Hepatocyte (in vitro differentiated cells): ENCODE measurements at regions not wholly inside any gene's neighbourhood (a gene's known extent, or its start where the extent isn't known, plus 50 kb on each side); places are given as distances from the start of the nearest gene placed in this dataset.

Experiments used
- DNase-seq: peaks from one replicate; pipeline ENCODE4 v3.0.0-alpha.2; 2016; ENCODE audit warnings: low spot score
- H2AFZ ChIP-seq: fragments of 200-600 bp; sonication (generic); 2 replicates; pipeline ENCODE4 v1.6.0; 2016; ENCODE audit warnings: antibody characterized with exemption, mild to moderate bottlenecking
- H3K27ac ChIP-seq: fragments of 200-600 bp; sonication (generic); 2 replicates; pipeline ENCODE4 v1.5.1; 2016; ENCODE audit warnings: mild to moderate bottlenecking
- H3K27me3 ChIP-seq: fragments of 200-600 bp; sonication (generic); 2 replicates; pipeline ENCODE4 v1.6.1; 2016
- H3K36me3 ChIP-seq: fragments of 200-600 bp; sonication (generic); replicated peaks from 2 replicates; pipeline ENCODE4 v1.5.1; 2016; ENCODE audit warnings: low read depth; ENCODE audit not compliant: insufficient read depth
- H3K4me1 ChIP-seq: fragments of 200-600 bp; sonication (generic); 2 replicates; pipeline ENCODE4 v1.5.1; 2016; ENCODE audit warnings: mild to moderate bottlenecking, moderate library complexity; ENCODE audit not compliant: insufficient read depth
- H3K4me2 ChIP-seq: fragments of 200-600 bp; sonication (generic); 2 replicates; pipeline ENCODE4 v1.6.0; 2016
- H3K4me3 ChIP-seq: fragments of 200-600 bp; sonication (generic); 2 replicates; pipeline ENCODE4 v1.5.1; 2016; ENCODE audit warnings: mild to moderate bottlenecking
- H3K79me2 ChIP-seq: fragments of 200-600 bp; sonication (generic); 2 replicates; pipeline ENCODE4 v1.6.0; 2017; ENCODE audit warnings: mild to moderate bottlenecking
- H3K9me2 ChIP-seq: fragments of 200-600 bp; sonication (generic); replicated peaks from 2 replicates; pipeline ENCODE4 v1.6.0; 2017; ENCODE audit warnings: mild to moderate bottlenecking; ENCODE audit not compliant: insufficient read depth
- H3K9me3 ChIP-seq: fragments of 200-600 bp; sonication (generic); 2 replicates; pipeline ENCODE4 v1.5.1; 2016; ENCODE audit warnings: low read depth, mild to moderate bottlenecking
- H4K20me1 ChIP-seq: fragments of 200-600 bp; sonication (generic); 2 replicates; pipeline ENCODE4 v1.6.0; 2016; ENCODE audit warnings: mild to moderate bottlenecking; ENCODE audit not compliant: insufficient read depth, poor library complexity, severe bottlenecking
- CTCF ChIP-seq: fragments of 200-600 bp; sonication (generic); IDR thresholded peaks from 2 replicates; pipeline ENCODE4 v1.5.1; 2016; ENCODE audit warnings: antibody characterized with exemption, mild to moderate bottlenecking; ENCODE audit not compliant: poor library complexity
- EZH2 ChIP-seq: fragments of 200-600 bp; sonication (generic); IDR thresholded peaks from 2 replicates; pipeline ENCODE4 v1.6.1; 2016; ENCODE audit warnings: antibody characterized with exemption, mild to moderate bottlenecking, borderline replicate concordance
- EZH2phosphoT487 ChIP-seq: fragments of 200-600 bp; sonication (generic); IDR thresholded peaks from one replicate; pipeline ENCODE4 v1.6.1; 2018; ENCODE audit warnings: antibody characterized with exemption, mild to moderate bottlenecking, low read depth, moderate library complexity; ENCODE audit not compliant: unreplicated experiment, severe bottlenecking
- WGBS: methylation state at CpG from one replicate; pipeline ENCODE4 v1.1.6; 2016; ENCODE audit warnings: low lambda C conversion rate; ENCODE audit errors: missing lambda C conversion rate; 5-methylcytosine and 5-hydroxymethylcytosine counted together

DNA sequence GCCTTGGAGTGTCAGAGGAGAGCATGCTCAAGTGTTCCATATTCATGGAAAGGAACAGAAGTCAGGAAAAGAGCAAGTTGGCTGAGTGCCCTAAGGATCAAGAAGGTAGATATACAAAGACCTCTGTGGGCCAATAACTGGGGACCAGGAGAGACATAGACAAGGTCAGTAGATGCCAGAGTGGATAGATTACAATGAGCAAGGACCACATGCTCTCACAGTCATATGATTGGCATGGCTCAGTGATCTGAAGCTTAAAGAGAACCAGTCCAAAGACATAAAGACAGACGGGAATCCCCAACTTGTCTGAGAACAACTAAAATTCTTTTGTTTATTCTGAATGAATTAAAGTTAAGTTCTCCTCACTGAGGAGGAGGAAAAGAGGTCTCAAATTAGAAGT is 289.7 kb downstream of the HS3ST1 start:
- H3K9me3 ChIP-seq = no peaks in the 10 kb centered on the region
- no peaks in the 10 kb centered on the region for H3K79me2 ChIP-seq
- no peak overlapping the region for H3K4me3 ChIP-seq
- H3K27me3 ChIP-seq = no peaks in the 10 kb centered on the region
- no peak for DNase-seq
- no peaks in the 10 kb centered on the region for H3K4me1 ChIP-seq
- no peak overlapping the region for H3K27ac ChIP-seq
- TF ChIP-seq CTCF = no peak
- no peak for TF ChIP-seq EZH2
- no peak for TF ChIP-seq EZH2phosphoT487
- 95% methylated on average over 1 of the region's 1 CpG for WGBS
- no peak overlapping the region for H2AFZ ChIP-seq
- no peaks in the 10 kb centered on the region for H4K20me1 ChIP-seq
- no peaks in the 10 kb centered on the region for H3K9me2 ChIP-seq
- H3K36me3 ChIP-seq = no peaks in the 10 kb centered on the region
- H3K4me2 ChIP-seq = no peak overlapping the region

DNA sequence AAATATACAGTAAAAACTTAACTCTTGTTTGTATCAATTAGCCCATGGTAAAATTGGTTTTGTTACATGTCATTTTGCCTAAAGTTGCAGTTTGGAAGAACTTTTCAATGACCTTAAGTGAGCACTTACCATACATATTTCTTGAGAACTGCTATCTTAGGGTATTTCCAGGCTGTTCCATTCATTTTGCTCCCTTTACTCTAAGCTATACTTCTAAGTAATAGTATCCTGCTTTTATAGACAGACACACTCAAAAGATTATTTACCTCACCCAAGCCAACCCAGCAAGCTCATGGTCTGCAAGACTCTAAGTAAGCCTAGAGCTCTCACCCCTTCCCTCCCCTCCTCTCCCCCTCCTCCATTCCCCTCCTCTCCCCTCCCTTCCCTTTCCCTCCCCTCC is 294.0 kb downstream of the HS3ST1 start:
- Histone ChIP-seq H3K27ac (no peak overlapping the region), H4K20me1 (no peaks in the 10 kb centered on the region), H3K4me1 (no peaks in the 10 kb centered on the region), H3K4me2 (no peak overlapping the region), H3K27me3 (no peaks in the 10 kb centered on the region), H3K79me2 (no peaks in the 10 kb centered on the region), H3K4me3 (no peak overlapping the region), H3K9me2 (no peaks in the 10 kb centered on the region), H3K36me3 (no peaks in the 10 kb centered on the region), H3K9me3 (no peaks in the 10 kb centered on the region), H2AFZ (no peak overlapping the region)
- DNase-seq = no peak
- no peak for TF ChIP-seq EZH2phosphoT487
- TF ChIP-seq CTCF = no peak
- TF ChIP-seq EZH2 = no peak

DNA sequence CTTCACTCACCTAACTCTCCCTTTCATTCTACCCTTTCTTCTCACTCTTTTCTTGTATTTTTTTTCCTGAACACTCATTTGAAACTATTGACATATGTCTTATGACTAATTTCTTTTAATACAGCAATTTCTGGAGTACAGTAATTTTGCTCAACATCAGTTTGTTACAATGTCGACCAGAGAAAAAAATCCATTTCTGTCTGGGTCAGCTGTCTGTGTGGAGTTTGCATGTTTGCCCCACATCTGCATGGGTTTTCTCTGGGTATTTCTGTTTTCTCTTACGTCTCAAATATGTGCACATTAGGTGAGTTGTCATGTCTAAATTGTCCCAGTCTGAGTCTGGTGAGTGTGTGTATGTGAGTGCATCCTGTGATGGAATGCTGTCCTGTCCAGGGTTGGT is 294.8 kb downstream of the HS3ST1 start:
- Histone ChIP-seq H3K4me2 (no peak overlapping the region), H3K27ac (no peak overlapping the region), H3K36me3 (no peaks in the 10 kb centered on the region), H3K9me2 (no peaks in the 10 kb centered on the region), H3K4me1 (no peaks in the 10 kb centered on the region), H2AFZ (no peak overlapping the region), H3K27me3 (no peaks in the 10 kb centered on the region), H3K9me3 (no peaks in the 10 kb centered on the region), H4K20me1 (no peaks in the 10 kb centered on the region), H3K4me3 (no peak overlapping the region), H3K79me2 (no peaks in the 10 kb centered on the region)
- DNase-seq = no peak
- no peak for TF ChIP-seq EZH2phosphoT487
- no peak for TF ChIP-seq EZH2
- TF ChIP-seq CTCF = no peak
- 88% methylated on average over 2 of the region's 2 CpGs for WGBS

DNA sequence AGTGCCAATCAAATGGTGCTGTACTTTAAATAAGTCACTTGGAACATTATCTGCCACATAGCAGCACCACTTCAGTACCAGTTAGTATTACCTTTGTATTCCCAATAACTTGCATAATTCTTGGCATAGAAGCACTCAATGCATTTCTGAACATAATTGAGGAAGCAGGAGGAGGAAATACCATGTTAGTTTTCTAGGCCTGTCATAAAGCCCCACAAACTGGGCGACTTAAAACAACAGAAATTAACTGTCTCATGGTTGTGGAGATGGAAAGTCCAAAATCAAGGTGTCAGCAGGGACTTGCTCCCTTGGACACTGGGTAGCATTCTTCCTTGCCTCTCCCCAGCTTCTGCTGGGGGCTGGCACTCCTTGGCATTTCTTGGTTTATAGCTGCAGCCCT is 296.2 kb downstream of the HS3ST1 start:
- no peak overlapping the region for H2AFZ ChIP-seq
- H3K4me2 ChIP-seq = no peak overlapping the region
- H3K4me1 ChIP-seq = no peaks in the 10 kb centered on the region
- H3K36me3 ChIP-seq = no peaks in the 10 kb centered on the region
- H3K27me3 ChIP-seq = no peaks in the 10 kb centered on the region
- no peak overlapping the region for H3K4me3 ChIP-seq
- no peaks in the 10 kb centered on the region for H3K79me2 ChIP-seq
- H3K27ac ChIP-seq = no peak overlapping the region
- H4K20me1 ChIP-seq = no peaks in the 10 kb centered on the region
- H3K9me3 ChIP-seq = no peaks in the 10 kb centered on the region
- no peak for TF ChIP-seq EZH2
- TF ChIP-seq CTCF = no peak
- no peak for TF ChIP-seq EZH2phosphoT487
- 93% methylated on average over 1 of the region's 1 CpG for WGBS
- DNase-seq = no peak
- H3K9me2 ChIP-seq = no peaks in the 10 kb centered on the region
